ENCODE measurements at regions not wholly inside any gene's neighbourhood (a gene's known extent, or its start where the extent isn't known, plus 50 kb on each side); places are given as distances from the start of the nearest gene placed in this dataset.

- no peak for TF ChIP-seq CTCF (IDR thresholded peaks at IDR 0.05; ENCODE audit: low read depth, low read length)
- in situ Hi-C loops (cut with HindIII; ENCODE audit: low sequenced_read_pairs): no loop called here
- DNase-seq (ENCODE audit: low read depth, low spot score): no peak
- H3K4me3 ChIP-seq (ENCODE audit: low read depth, low read length): no peak overlapping the region
Measured at GRCh38 chr5:93336330-93337110, 244.5 kb downstream of the NR2F1-AS1 start.

- in situ Hi-C loops (cut with HindIII; ENCODE audit: low sequenced_read_pairs): no loop called here
- TF ChIP-seq CTCF (IDR thresholded peaks at IDR 0.05; ENCODE audit: low read depth, low read length): no peak
- no peak overlapping the region for H3K4me3 ChIP-seq (ENCODE audit: low read depth, low read length)
- DNase-seq (ENCODE audit: low read depth, low spot score): no peak
Measured at GRCh38 chr5:93331863-93332262, 249.2 kb downstream of the NR2F1-AS1 start.

GRCh38 chr5:93331241-93331640 is 249.8 kb downstream of the NR2F1-AS1 start:
- DNase-seq (ENCODE audit: low read depth, low spot score): no peak
- in situ Hi-C loops (cut with HindIII; ENCODE audit: low sequenced_read_pairs): no loop called here
- TF ChIP-seq CTCF (IDR thresholded peaks at IDR 0.05; ENCODE audit: low read depth, low read length): no peak
- H3K4me3 ChIP-seq (ENCODE audit: low read depth, low read length): no peak overlapping the region

- no peak for TF ChIP-seq CTCF (IDR thresholded peaks at IDR 0.05; ENCODE audit: low read depth, low read length)
- in situ Hi-C loops (cut with HindIII; ENCODE audit: low sequenced_read_pairs): no loop called here
- no peak overlapping the region for H3K4me3 ChIP-seq (ENCODE audit: low read depth, low read length)
- DNase-seq (ENCODE audit: low read depth, low spot score): peak; percentile 25
Measured at GRCh38 chr5:93330506-93330905, 250.5 kb downstream of the NR2F1-AS1 start.

- in situ Hi-C loops (cut with HindIII; ENCODE audit: low sequenced_read_pairs): no loop called here
Measured at GRCh38 chr5:93329756-93330155, 251.3 kb downstream of the NR2F1-AS1 start.

GRCh38 chr5:93328833-93329232 is 252.2 kb downstream of the NR2F1-AS1 start:
- in situ Hi-C loops (cut with HindIII; ENCODE audit: low sequenced_read_pairs): no loop called here
- H3K4me3 ChIP-seq (ENCODE audit: low read depth, low read length): no peak overlapping the region
- TF ChIP-seq CTCF (IDR thresholded peaks at IDR 0.05; ENCODE audit: low read depth, low read length): no peak
- DNase-seq (ENCODE audit: low read depth, low spot score): no peak

More at GRCh38 chr5:93329756-93330155, 251.3 kb downstream of the NR2F1-AS1 start:
- no peak for DNase-seq (ENCODE audit: low read depth, low spot score)
- no peak overlapping the region for H3K4me3 ChIP-seq (ENCODE audit: low read depth, low read length)
- TF ChIP-seq CTCF (IDR thresholded peaks at IDR 0.05; ENCODE audit: low read depth, low read length): no peak
